Neural progenitor cell (in vitro differentiated cells): ENCODE measurements at regions not wholly inside any gene's neighbourhood (a gene's known extent, or its start where the extent isn't known, plus 50 kb on each side); places are given as distances from the start of the nearest gene placed in this dataset.

Experiments used
- DNase-seq: peaks from one replicate; pipeline ENCODE4 v3.0.0-alpha.2; 2016; ENCODE audit warnings: low spot score
- H2AFZ ChIP-seq: fragments of 200-600 bp; sonication (generic); replicated peaks from 2 replicates; pipeline ENCODE4 v1.6.1; 2016; ENCODE audit warnings: antibody characterized with exemption
- H3F3A ChIP-seq: fragments of 200-600 bp; sonication (generic); 2 replicates; pipeline ENCODE4 v1.6.1; 2016; ENCODE audit warnings: antibody characterized with exemption, low read depth
- H3K27ac ChIP-seq: fragments of 200-600 bp; sonication (generic); 2 replicates; pipeline ENCODE4 v1.5.1; 2016; ENCODE audit warnings: mild to moderate bottlenecking
- H3K27me3 ChIP-seq: fragments of 200-600 bp; sonication (generic); 2 replicates; pipeline ENCODE4 v1.6.1; 2016; ENCODE audit warnings: mild to moderate bottlenecking, moderate library complexity
- H3K36me3 ChIP-seq: fragments of 200-600 bp; sonication (generic); 2 replicates; pipeline ENCODE4 v1.5.1; 2016
- H3K4me1 ChIP-seq: fragments of 200-600 bp; sonication (generic); 2 replicates; pipeline ENCODE4 v1.6.1; 2016; ENCODE audit warnings: mixed run types
- H3K4me2 ChIP-seq: fragments of 200-600 bp; sonication (generic); 2 replicates; pipeline ENCODE4 v1.6.1; 2016
- H3K4me3 ChIP-seq: fragments of 200-600 bp; sonication (generic); 2 replicates; pipeline ENCODE4 v1.5.1; 2016
- H3K79me2 ChIP-seq: fragments of 200-600 bp; sonication (generic); 2 replicates; pipeline ENCODE4 v1.6.1; 2016; ENCODE audit warnings: low read depth
- H3K9ac ChIP-seq: fragments of 200-600 bp; sonication (generic); 2 replicates; pipeline ENCODE4 v1.6.1; 2016
- H3K9me3 ChIP-seq: fragments of 200-600 bp; sonication (generic); 2 replicates; pipeline ENCODE4 v1.5.1; 2016; ENCODE audit warnings: low read depth
- H4K20me1 ChIP-seq: fragments of 200-600 bp; sonication (generic); 2 replicates; pipeline ENCODE4 v1.6.1; 2016; ENCODE audit warnings: low read depth
- H3K27ac Mint-ChIP-seq: 3 replicates; pipeline ENCODE4 v1.8.0; 2021; ENCODE audit warnings: mixed read lengths
- H3K27me3 Mint-ChIP-seq: 2 replicates; pipeline ENCODE4 v1.8.0; 2022; ENCODE audit warnings: low read depth, mild to moderate bottlenecking, inconsistent platforms, moderate library complexity, mixed read lengths; ENCODE audit not compliant: insufficient read depth
- H3K36me3 Mint-ChIP-seq: 3 replicates; pipeline ENCODE4 v1.8.0; 2021; ENCODE audit warnings: mixed read lengths
- H3K4me1 Mint-ChIP-seq: 3 replicates; pipeline ENCODE4 v1.8.0; 2021; ENCODE audit warnings: mixed read lengths
- H3K4me3 Mint-ChIP-seq: 3 replicates; pipeline ENCODE4 v1.8.0; 2021; ENCODE audit warnings: mild to moderate bottlenecking, moderate library complexity, mixed read lengths
- H3K9me3 Mint-ChIP-seq: 3 replicates; pipeline ENCODE4 v1.8.0; 2020; ENCODE audit warnings: mixed read lengths
- CTCF ChIP-seq: fragments of 200-600 bp; sonication (generic); IDR thresholded peaks from 2 replicates; pipeline ENCODE4 v1.5.1; 2017; ENCODE audit warnings: antibody characterized with exemption, mild to moderate bottlenecking
- EZH2 ChIP-seq: fragments of 200-600 bp; sonication (generic); IDR thresholded peaks from 2 replicates; pipeline ENCODE4 v1.6.1; 2017; ENCODE audit warnings: antibody characterized with exemption, mild to moderate bottlenecking, moderate library complexity
- EZH2phosphoT487 ChIP-seq: fragments of 200-600 bp; sonication (generic); IDR thresholded peaks from 2 replicates; pipeline ENCODE4 v1.6.1; 2017; ENCODE audit warnings: antibody characterized with exemption

- no peaks in the 10 kb centered on the region for H3K79me2 ChIP-seq
- peaks cover 17% of the 10 kb centered on the region for H3K4me1 Mint-ChIP-seq
- TF ChIP-seq CTCF = no peak
- TF ChIP-seq EZH2phosphoT487 = no peak
- TF ChIP-seq EZH2 = no peak
- H3K4me3 ChIP-seq = no peak overlapping the region
- H3K36me3 ChIP-seq = no peaks in the 10 kb centered on the region
- H2AFZ ChIP-seq = no peak overlapping the region
- H3K4me1 ChIP-seq = peaks cover 31% of the 10 kb centered on the region
- H3K27me3 ChIP-seq = no peaks in the 10 kb centered on the region
- H4K20me1 ChIP-seq = no peaks in the 10 kb centered on the region
- H3K27ac Mint-ChIP-seq = no peak overlapping the region
- H3K27me3 Mint-ChIP-seq = no peaks in the 10 kb centered on the region
- no peaks in the 10 kb centered on the region for H3K9me3 ChIP-seq
- no peaks in the 10 kb centered on the region for H3K9me3 Mint-ChIP-seq
- H3K9ac ChIP-seq = no peak overlapping the region
- H3K36me3 Mint-ChIP-seq = no peaks in the 10 kb centered on the region
- H3F3A ChIP-seq = no peaks in the 10 kb centered on the region
- H3K27ac ChIP-seq = no peak overlapping the region
- DNase-seq = peak; percentile 47
- H3K4me2 ChIP-seq = peak overlapping the region; percentile 56
- H3K4me3 Mint-ChIP-seq = no peak overlapping the region
Measured at GRCh38 chr12:17357396-17357795, 732.6 kb downstream of the RERGL start.

GRCh38 chr12:17352164-17352563, 737.8 kb downstream of the RERGL start:
- no peak overlapping the region for H3K4me2 ChIP-seq
- H3K27me3 Mint-ChIP-seq = no peaks in the 10 kb centered on the region
- H3K27ac ChIP-seq = no peak overlapping the region
- H3K4me3 ChIP-seq = no peak overlapping the region
- no peaks in the 10 kb centered on the region for H3K9me3 ChIP-seq
- no peaks in the 10 kb centered on the region for H3K36me3 ChIP-seq
- no peaks in the 10 kb centered on the region for H3K36me3 Mint-ChIP-seq
- H3K4me1 ChIP-seq = peaks cover 4% of the 10 kb centered on the region
- TF ChIP-seq EZH2 (no peak), CTCF (peak; percentile 26), EZH2phosphoT487 (no peak)
- no peaks in the 10 kb centered on the region for H3K9me3 Mint-ChIP-seq
- no peaks in the 10 kb centered on the region for H4K20me1 ChIP-seq
- H3K4me1 Mint-ChIP-seq = peaks cover 5% of the 10 kb centered on the region
- no peaks in the 10 kb centered on the region for H3F3A ChIP-seq
- DNase-seq = no peak
- H3K4me3 Mint-ChIP-seq = no peak overlapping the region
- no peak overlapping the region for H2AFZ ChIP-seq
- H3K27ac Mint-ChIP-seq = no peak overlapping the region
- H3K9ac ChIP-seq = no peak overlapping the region
- H3K79me2 ChIP-seq = no peaks in the 10 kb centered on the region
- H3K27me3 ChIP-seq = no peaks in the 10 kb centered on the region

- no peaks in the 10 kb centered on the region for H3K4me1 Mint-ChIP-seq
- H3K27ac Mint-ChIP-seq = no peak overlapping the region
- Histone ChIP-seq H3K9me3 (no peaks in the 10 kb centered on the region), H3K4me1 (no peaks in the 10 kb centered on the region), H3K27ac (no peak overlapping the region), H3K4me2 (no peak overlapping the region), H3K4me3 (no peak overlapping the region), H3K36me3 (no peaks in the 10 kb centered on the region), H3F3A (no peaks in the 10 kb centered on the region), H3K9ac (no peak overlapping the region), H3K27me3 (no peaks in the 10 kb centered on the region), H2AFZ (no peak overlapping the region), H3K79me2 (no peaks in the 10 kb centered on the region), H4K20me1 (no peaks in the 10 kb centered on the region)
- no peak for DNase-seq
- TF ChIP-seq EZH2 = no peak
- TF ChIP-seq CTCF = no peak
- TF ChIP-seq EZH2phosphoT487 = no peak
- H3K27me3 Mint-ChIP-seq = no peaks in the 10 kb centered on the region
- no peaks in the 10 kb centered on the region for H3K36me3 Mint-ChIP-seq
- no peaks in the 10 kb centered on the region for H3K9me3 Mint-ChIP-seq
- no peak overlapping the region for H3K4me3 Mint-ChIP-seq
Measured at GRCh38 chr12:17348311-17348710, 741.7 kb downstream of the RERGL start.

- no peaks in the 10 kb centered on the region for H3K36me3 Mint-ChIP-seq
- no peaks in the 10 kb centered on the region for H3K9me3 ChIP-seq
- H3K27ac ChIP-seq = no peak overlapping the region
- no peak overlapping the region for H3K4me3 Mint-ChIP-seq
- no peak overlapping the region for H3K9ac ChIP-seq
- H3K36me3 ChIP-seq = no peaks in the 10 kb centered on the region
- H3K27me3 Mint-ChIP-seq = no peaks in the 10 kb centered on the region
- TF ChIP-seq EZH2phosphoT487 (no peak), CTCF (no peak), EZH2 (no peak)
- H3K4me2 ChIP-seq = no peak overlapping the region
- no peak overlapping the region for H3K4me3 ChIP-seq
- no peaks in the 10 kb centered on the region for H3K4me1 Mint-ChIP-seq
- H4K20me1 ChIP-seq = no peaks in the 10 kb centered on the region
- H3K4me1 ChIP-seq = no peaks in the 10 kb centered on the region
- no peaks in the 10 kb centered on the region for H3K9me3 Mint-ChIP-seq
- no peak overlapping the region for H3K27ac Mint-ChIP-seq
- no peak overlapping the region for H2AFZ ChIP-seq
- no peaks in the 10 kb centered on the region for H3F3A ChIP-seq
- DNase-seq = no peak
- H3K27me3 ChIP-seq = no peaks in the 10 kb centered on the region
- H3K79me2 ChIP-seq = no peaks in the 10 kb centered on the region
Measured at GRCh38 chr12:17344649-17345048, 738.7 kb upstream of the LMO3 start.
